ENCODE measurements at regions not wholly inside any gene's neighbourhood (a gene's known extent, or its start where the extent isn't known, plus 50 kb on each side); places are given as distances from the start of the nearest gene placed in this dataset.

- no peak for DNase-seq (ENCODE audit: low read depth)
These were observed 274.5 kb upstream of the SOX5 start for GRCh38 chr12:24223926-24224325.

- no peak for DNase-seq (ENCODE audit: low read depth)
These were observed 273.5 kb upstream of the SOX5 start for GRCh38 chr12:24222968-24223367.

GRCh38 chr12:24212496-24212895 is 263.0 kb upstream of the SOX5 start:
- no peak for DNase-seq (ENCODE audit: low read depth)

GRCh38 chr12:24206621-24207020 is 257.2 kb upstream of the SOX5 start:
- DNase-seq (ENCODE audit: low read depth), result no peak

GRCh38 chr12:24201258-24201970 is 251.9 kb upstream of the SOX5 start:
- no peak for DNase-seq (ENCODE audit: low read depth)

GRCh38 chr12:24200010-24200409 is 250.5 kb upstream of the SOX5 start:
- no peak for DNase-seq (ENCODE audit: low read depth)

GRCh38 chr12:24198936-24199671 is 249.6 kb upstream of the SOX5 start:
- no peak for DNase-seq (ENCODE audit: low read depth)

- no peak for DNase-seq (ENCODE audit: low read depth)
These were observed 248.6 kb upstream of the SOX5 start for GRCh38 chr12:24198070-24198469.

- DNase-seq (ENCODE audit: low read depth), result no peak
These were observed 248.1 kb upstream of the SOX5 start for GRCh38 chr12:24197532-24197931.

- DNase-seq (ENCODE audit: low read depth), result no peak
These were observed 245.6 kb upstream of the SOX5 start for GRCh38 chr12:24195063-24195462.

GRCh38 chr12:24191117-24191516 is 241.6 kb upstream of the SOX5 start:
- DNase-seq (ENCODE audit: low read depth), result no peak

GRCh38 chr12:24185782-24186181 is 236.3 kb upstream of the SOX5 start:
- no peak for DNase-seq (ENCODE audit: low read depth)

GRCh38 chr12:24177889-24178288 is 228.4 kb upstream of the SOX5 start:
- no peak for DNase-seq (ENCODE audit: low read depth)

- no peak for DNase-seq (ENCODE audit: low read depth)
These were observed 226.5 kb upstream of the SOX5 start for GRCh38 chr12:24175929-24176328.

- DNase-seq (ENCODE audit: low read depth), result no peak
These were observed 225.8 kb upstream of the SOX5 start for GRCh38 chr12:24175284-24175683.

GRCh38 chr12:24173067-24173466 is 223.6 kb upstream of the SOX5 start:
- DNase-seq (ENCODE audit: low read depth), result no peak

GRCh38 chr12:24172773-24173066 is 223.2 kb upstream of the SOX5 start:
- no peak for DNase-seq (ENCODE audit: low read depth)

GRCh38 chr12:24172031-24172772 is 222.7 kb upstream of the SOX5 start:
- no peak for DNase-seq (ENCODE audit: low read depth)

- no peak for DNase-seq (ENCODE audit: low read depth)
These were observed 205.6 kb upstream of the SOX5 start for GRCh38 chr12:24155042-24155441.

- DNase-seq (ENCODE audit: low read depth), result no peak
These were observed 203.6 kb upstream of the SOX5 start for GRCh38 chr12:24153079-24153478.

- DNase-seq (ENCODE audit: low read depth), result no peak
These were observed 202.8 kb upstream of the SOX5 start for GRCh38 chr12:24152270-24152669.

- no peak for DNase-seq (ENCODE audit: low read depth)
These were observed 194.5 kb upstream of the SOX5 start for GRCh38 chr12:24143928-24144327.

GRCh38 chr12:24139035-24139434 is 189.6 kb upstream of the SOX5 start:
- DNase-seq (ENCODE audit: low read depth), result no peak
